ENCODE measurements at regions not wholly inside any gene's neighbourhood (a gene's known extent, or its start where the extent isn't known, plus 50 kb on each side); places are given as distances from the start of the nearest gene placed in this dataset.

- no peaks in the 10 kb centered on the region for H4K20me1 ChIP-seq (ENCODE audit: insufficient read depth)
- no peak for DNase-seq
- TF ChIP-seq REST (IDR thresholded peaks at IDR 0.05; ENCODE audit: low read depth, low read length) (no peak), EP300 (IDR thresholded peaks at IDR 0.05; ENCODE audit: borderline replicate concordance in 1 of 2, low read depth in 1 of 2, low read length in 1 of 2) (no peak), TEAD4 (IDR thresholded peaks at IDR 0.05; ENCODE audit: borderline replicate concordance, insufficient read depth) (no peak), FOXJ3 (CRISPR knock-in tag; IDR thresholded peaks at IDR 0.05) (no peak), NFIC (IDR thresholded peaks at IDR 0.05; ENCODE audit: borderline replicate concordance) (no peak), RXRA (IDR thresholded peaks at IDR 0.05; ENCODE audit: borderline replicate concordance, low read depth) (no peak), CHD2 (IDR thresholded peaks at IDR 0.05; ENCODE audit: low read length, partially characterized antibody) (no peak), ZBTB33 (IDR thresholded peaks at IDR 0.05; ENCODE audit: borderline replicate concordance, low read depth) (no peak), CTCF (IDR thresholded peaks at IDR 0.05) (no peak), EZH2phosphoT487 (IDR thresholded peaks at IDR 0.05; ENCODE audit: borderline replicate concordance, low read depth) (no peak), GATA2 (CRISPR knock-in tag; IDR thresholded peaks at IDR 0.05) (no peak)
- TF ChIP-seq, protein P1, sequence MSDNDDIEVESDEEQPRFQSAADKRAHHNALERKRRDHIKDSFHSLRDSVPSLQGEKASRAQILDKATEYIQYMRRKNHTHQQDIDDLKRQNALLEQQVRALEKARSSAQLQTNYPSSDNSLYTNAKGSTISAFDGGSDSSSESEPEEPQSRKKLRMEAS (IDR thresholded peaks at IDR 0.05; ENCODE audit: low read depth) = no peak
- H2AFZ ChIP-seq (ENCODE audit: low read depth) = no peak overlapping the region
- ChIA-PET CTCF (interaction anchor here (1.1 to 2.4 kb wide), 2 partner anchors 13 kb away, joined by 4 to 13 read pairs; no protein-coding TSS in a partner anchor), POLR2A (no interaction called here)
- no peak overlapping the region for H3K4me2 ChIP-seq
- no peak overlapping the region for H3K4me3 ChIP-seq (ENCODE audit: low read depth in 2 of 2, low read length in 1 of 2)
- H3K79me2 ChIP-seq (ENCODE audit: insufficient read depth) = no peaks in the 10 kb centered on the region
- 41% methylated on average over 4 of the region's 4 CpGs for WGBS (ENCODE audit: low lambda C conversion rate)
- no peaks in the 10 kb centered on the region for H3K9me2 ChIP-seq
- no peaks in the 10 kb centered on the region; a peak in 1 of 4 replicates for H3K4me1 ChIP-seq (ENCODE audit: control insufficient read depth in 1 of 2, insufficient read depth in 2 of 2, low read depth in 1 of 2, low read length in 1 of 2)
- H3K27me3 ChIP-seq (ENCODE audit: insufficient read depth) = no peaks in the 10 kb centered on the region; the same call in 1 of the 2 replicates
- no peak overlapping the region for H3K27ac ChIP-seq (ENCODE audit: low read depth in 2 of 2, low read length in 1 of 2)
- H3K36me3 ChIP-seq (replicated peaks in 1 of 2; ENCODE audit: control insufficient read depth in 1 of 2, insufficient read depth in 2 of 2, low read length in 1 of 2) = no peaks in the 10 kb centered on the region
- H3F3A ChIP-seq (replicated peaks; ENCODE audit: insufficient read depth) = no peaks in the 10 kb centered on the region
- H3K9ac ChIP-seq = no peak overlapping the region
- no peaks in the 10 kb centered on the region for H3K9me3 ChIP-seq
Measured at GRCh38 chr9:113694912-113695311, 181.2 kb upstream of the ZNF618 start.
